ENCODE measurements at regions not wholly inside any gene's neighbourhood (a gene's known extent, or its start where the extent isn't known, plus 50 kb on each side); places are given as distances from the start of the nearest gene placed in this dataset.

DNA sequence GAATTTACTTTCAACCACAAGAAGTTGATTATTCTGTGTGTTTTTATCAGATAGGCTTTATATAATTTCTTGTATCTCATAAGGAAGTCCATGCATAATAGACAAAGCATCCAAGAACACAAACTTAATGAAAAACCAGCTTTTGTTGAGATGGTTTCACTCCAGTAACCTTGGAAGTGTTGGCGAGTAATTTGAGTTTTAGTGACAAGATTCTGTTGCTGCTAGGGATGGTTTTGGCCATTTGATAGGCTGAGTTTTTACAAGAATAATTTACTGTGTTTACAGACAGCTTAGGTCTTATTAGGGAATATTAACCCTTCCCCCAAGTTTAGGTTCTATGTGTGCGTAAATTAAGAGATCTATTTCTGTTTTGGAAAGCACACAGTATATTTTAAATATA is 513.6 kb downstream of the USP25 start:
- H3K36me3 ChIP-seq: no peaks in the 10 kb centered on the region
- no peak overlapping the region for H3K27ac ChIP-seq
- no peak for TF ChIP-seq POLR2AphosphoS5 (IDR thresholded peaks at IDR 0.05)
- TF ChIP-seq, protein P1, sequence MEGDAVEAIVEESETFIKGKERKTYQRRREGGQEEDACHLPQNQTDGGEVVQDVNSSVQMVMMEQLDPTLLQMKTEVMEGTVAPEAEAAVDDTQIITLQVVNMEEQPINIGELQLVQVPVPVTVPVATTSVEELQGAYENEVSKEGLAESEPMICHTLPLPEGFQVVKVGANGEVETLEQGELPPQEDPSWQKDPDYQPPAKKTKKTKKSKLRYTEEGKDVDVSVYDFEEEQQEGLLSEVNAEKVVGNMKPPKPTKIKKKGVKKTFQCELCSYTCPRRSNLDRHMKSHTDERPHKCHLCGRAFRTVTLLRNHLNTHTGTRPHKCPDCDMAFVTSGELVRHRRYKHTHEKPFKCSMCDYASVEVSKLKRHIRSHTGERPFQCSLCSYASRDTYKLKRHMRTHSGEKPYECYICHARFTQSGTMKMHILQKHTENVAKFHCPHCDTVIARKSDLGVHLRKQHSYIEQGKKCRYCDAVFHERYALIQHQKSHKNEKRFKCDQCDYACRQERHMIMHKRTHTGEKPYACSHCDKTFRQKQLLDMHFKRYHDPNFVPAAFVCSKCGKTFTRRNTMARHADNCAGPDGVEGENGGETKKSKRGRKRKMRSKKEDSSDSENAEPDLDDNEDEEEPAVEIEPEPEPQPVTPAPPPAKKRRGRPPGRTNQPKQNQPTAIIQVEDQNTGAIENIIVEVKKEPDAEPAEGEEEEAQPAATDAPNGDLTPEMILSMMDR (IDR thresholded peaks at IDR 0.05): no peak
- TF ChIP-seq POLR2A (IDR thresholded peaks at IDR 0.05): no peak
- intact Hi-C loops (cut with DNase I): no loop called here
- H3K9me3 ChIP-seq: no peaks in the 10 kb centered on the region
- no peaks in the 10 kb centered on the region for H3K4me1 ChIP-seq (replicated peaks)
- no peak for DNase-seq (ENCODE audit: low spot score)
- H3K27me3 ChIP-seq (replicated peaks; ENCODE audit: insufficient read depth): no peaks in the 10 kb centered on the region
- H3K4me3 ChIP-seq: no peak overlapping the region
- WGBS: 40% methylated on average over 2 of the region's 2 CpGs

DNA sequence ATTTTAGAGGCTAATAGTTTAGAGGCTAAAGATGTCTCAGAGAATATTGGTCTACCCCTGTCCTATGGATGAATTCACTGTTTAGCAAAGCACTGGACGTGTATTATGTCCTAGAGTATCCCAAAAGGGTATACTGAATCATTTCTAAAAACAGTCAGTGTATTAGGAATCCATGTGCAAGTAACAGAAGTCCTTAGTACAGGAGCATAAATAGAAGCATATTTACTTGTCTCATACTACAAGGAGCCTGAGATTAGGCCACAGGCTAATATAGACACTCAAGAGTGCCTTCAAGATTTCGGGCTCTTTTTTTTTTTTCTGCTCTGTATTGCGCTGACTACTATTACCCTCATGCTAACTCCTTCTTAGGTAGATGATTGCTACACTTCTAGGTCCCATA is 518.9 kb downstream of the USP25 start:
- 93% methylated on average over 3 of the region's 3 CpGs for WGBS
- no peak for DNase-seq (ENCODE audit: low spot score)

DNA sequence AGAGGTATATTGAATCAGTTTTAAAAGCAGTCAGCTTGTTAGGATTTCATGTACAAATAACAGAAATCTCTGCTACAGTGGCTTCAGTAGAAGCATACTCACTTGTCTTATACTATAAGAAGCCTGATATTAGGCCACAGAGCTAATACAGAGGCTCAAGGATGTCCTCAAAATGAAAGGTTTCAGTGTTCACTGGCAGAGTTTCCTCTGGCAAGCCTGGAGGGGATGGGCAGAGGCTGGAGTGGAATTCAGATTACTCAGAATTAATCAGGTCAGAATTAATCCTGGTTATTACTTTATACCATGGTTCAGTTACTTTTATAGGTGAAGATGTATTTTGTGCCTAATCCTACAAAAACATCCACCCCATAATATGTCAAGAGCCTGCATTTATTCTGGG is 520.5 kb downstream of the USP25 start:
- DNase-seq (ENCODE audit: low spot score): no peak
- intact Hi-C loops (cut with DNase I): no loop called here
- no peak overlapping the region for H3K27ac ChIP-seq

More for the DNA sequence above, 518.9 kb downstream of the USP25 start:
- Histone ChIP-seq H3K36me3 (no peaks in the 10 kb centered on the region), H3K27ac (no peak overlapping the region), H3K9me3 (no peaks in the 10 kb centered on the region), H3K4me1 (replicated peaks) (no peaks in the 10 kb centered on the region), H3K4me3 (no peak overlapping the region), H3K27me3 (replicated peaks; ENCODE audit: insufficient read depth) (no peaks in the 10 kb centered on the region)
- intact Hi-C loops (cut with DNase I): no loop called here
- TF ChIP-seq, protein P1 (IDR thresholded peaks at IDR 0.05): no peak
- no peak for TF ChIP-seq POLR2AphosphoS5 (IDR thresholded peaks at IDR 0.05)
- no peak for TF ChIP-seq POLR2A (IDR thresholded peaks at IDR 0.05)

DNA sequence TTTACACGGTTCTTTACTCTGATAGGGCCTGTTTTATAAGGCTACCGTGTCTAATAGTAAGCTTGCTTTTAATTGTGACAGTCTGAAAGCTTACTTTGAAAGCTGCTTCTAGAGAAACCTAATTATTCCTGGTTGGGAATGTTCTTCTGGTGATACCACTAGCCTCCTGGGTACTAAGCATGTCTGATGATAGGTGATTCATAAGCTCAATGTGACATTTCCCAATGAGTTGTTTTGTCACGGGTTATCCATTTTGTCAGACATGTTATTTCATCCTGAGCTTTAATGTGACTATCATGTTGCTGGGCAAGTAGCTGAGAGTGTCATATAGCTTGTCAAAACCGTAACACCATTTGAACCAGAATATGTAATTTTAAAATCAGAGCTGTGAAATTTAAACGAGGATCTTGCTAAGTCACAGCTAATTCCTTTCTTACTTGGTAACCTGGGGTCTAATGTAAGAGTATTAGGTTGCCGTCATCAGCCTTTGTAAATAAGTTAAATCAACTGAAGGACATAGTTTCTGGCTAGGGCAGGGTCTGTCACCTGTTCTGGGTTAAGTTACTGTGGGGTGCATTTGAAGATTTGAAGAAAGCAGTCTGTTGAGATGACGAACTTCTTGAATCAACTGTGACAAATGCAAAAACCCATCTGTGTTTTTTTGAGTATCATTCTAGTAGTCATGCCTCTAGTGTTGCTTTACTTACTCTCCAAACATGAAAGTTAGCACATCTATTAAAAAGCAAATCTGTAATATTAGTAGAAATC is 529.2 kb downstream of the USP25 start:
- intact Hi-C loops (cut with DNase I): no loop called here
- TF ChIP-seq POLR2A (IDR thresholded peaks at IDR 0.05) (no peak), POLR2AphosphoS5 (IDR thresholded peaks at IDR 0.05) (no peak)
- TF ChIP-seq, protein P1 (IDR thresholded peaks at IDR 0.05): no peak
- WGBS: 84% methylated on average over 7 of the region's 7 CpGs
- H3K27ac ChIP-seq: no peak overlapping the region
- no peaks in the 10 kb centered on the region for H3K4me1 ChIP-seq (replicated peaks)
- H3K9me3 ChIP-seq: no peaks in the 10 kb centered on the region
- H3K27me3 ChIP-seq (replicated peaks; ENCODE audit: insufficient read depth): no peaks in the 10 kb centered on the region
- no peaks in the 10 kb centered on the region for H3K36me3 ChIP-seq
- no peak for DNase-seq (ENCODE audit: low spot score)
- no peak overlapping the region for H3K4me3 ChIP-seq

More for the DNA sequence above, 520.5 kb downstream of the USP25 start:
- no peaks in the 10 kb centered on the region for H3K4me1 ChIP-seq (replicated peaks)
- H3K36me3 ChIP-seq: no peaks in the 10 kb centered on the region
- no peaks in the 10 kb centered on the region for H3K27me3 ChIP-seq (replicated peaks; ENCODE audit: insufficient read depth)
- H3K4me3 ChIP-seq: no peak overlapping the region
- H3K9me3 ChIP-seq: no peaks in the 10 kb centered on the region
- TF ChIP-seq POLR2A (IDR thresholded peaks at IDR 0.05) (no peak), POLR2AphosphoS5 (IDR thresholded peaks at IDR 0.05) (no peak)
- TF ChIP-seq, protein P1 (IDR thresholded peaks at IDR 0.05): no peak

DNA sequence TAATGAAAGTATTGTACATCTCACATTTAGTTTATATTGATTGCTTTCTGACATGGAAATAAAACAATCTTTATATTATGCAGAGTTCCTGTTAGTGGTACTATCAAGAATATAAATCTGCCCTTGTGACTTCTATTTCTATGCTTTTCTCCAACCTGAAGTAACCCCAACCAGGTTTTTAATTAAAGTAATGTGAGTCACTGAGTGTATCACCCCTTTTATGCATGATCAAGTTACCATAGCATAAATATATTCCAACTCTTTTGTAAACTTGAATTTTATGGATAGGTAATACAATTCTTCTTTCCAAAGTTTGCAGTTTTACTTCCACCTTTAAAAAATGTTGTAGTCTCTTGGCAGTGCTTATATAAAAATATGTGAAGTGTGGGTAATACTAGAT is 532.3 kb downstream of the USP25 start:
- Histone ChIP-seq H3K4me1 (replicated peaks) (no peaks in the 10 kb centered on the region), H3K27ac (no peak overlapping the region), H3K4me3 (no peak overlapping the region), H3K27me3 (replicated peaks; ENCODE audit: insufficient read depth) (no peaks in the 10 kb centered on the region), H3K36me3 (no peaks in the 10 kb centered on the region), H3K9me3 (no peaks in the 10 kb centered on the region)
- no peak for DNase-seq (ENCODE audit: low spot score)
- TF ChIP-seq POLR2AphosphoS5 (IDR thresholded peaks at IDR 0.05): no peak
- TF ChIP-seq, protein P1 (IDR thresholded peaks at IDR 0.05): no peak
- TF ChIP-seq POLR2A (IDR thresholded peaks at IDR 0.05): no peak
- intact Hi-C loops (cut with DNase I): no loop called here

All from prostate gland (tissue), 2 donors.